SKM-1 (cell line): ENCODE measurements at regions not wholly inside any gene's neighbourhood (a gene's known extent, or its start where the extent isn't known, plus 50 kb on each side); places are given as distances from the start of the nearest gene placed in this dataset.

Source experiments
- DNase-seq: peaks from one replicate; lab custom pipeline; 2025; ENCODE audit not compliant: unreplicated experiment; lab: John Stamatoyannopoulos, UW

DNA sequence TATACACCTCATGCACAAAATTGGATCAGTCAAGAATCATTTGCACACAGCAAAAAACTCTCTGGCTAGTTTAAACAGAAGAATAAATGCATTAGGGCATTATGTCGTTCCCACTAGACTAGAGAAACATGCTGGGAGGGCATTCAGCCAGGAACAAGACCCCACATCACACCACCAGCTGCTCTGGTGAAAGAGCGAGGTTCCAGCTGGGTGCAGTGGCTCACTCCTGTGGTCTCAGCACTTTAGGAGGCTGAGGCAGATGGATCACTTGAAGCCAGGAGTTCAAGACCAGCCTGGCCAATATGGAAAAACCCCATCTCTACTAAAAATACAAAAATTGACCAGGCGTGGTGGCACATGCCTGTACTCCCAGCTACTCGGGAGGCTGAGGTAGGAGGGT, 52.1 kb upstream of the BACE2 start:
- no peak for DNase-seq
